Mesenchymal stem cell (in vitro differentiated cells and primary cell): ENCODE measurements at regions not wholly inside any gene's neighbourhood (a gene's known extent, or its start where the extent isn't known, plus 50 kb on each side); places are given as distances from the start of the nearest gene placed in this dataset.

Experiments used
- DNase-seq: peaks from one replicate; pipeline ENCODE4 v3.0.0-alpha.2; 2013
- H2AFZ ChIP-seq: one replicate; pipeline ENCODE4 v1.6.1; 2013; ENCODE audit warnings: low read depth, mild to moderate bottlenecking, control low read depth, inconsistent platforms, low read length, moderate library complexity
- H2AK5ac ChIP-seq: 2 replicates; pipeline ENCODE4 v1.6.1; 2013; ENCODE audit warnings: low read length, moderate library complexity, mild to moderate bottlenecking, inconsistent platforms; ENCODE audit not compliant: severe bottlenecking
- H2BK120ac ChIP-seq: one replicate; pipeline ENCODE4 v1.6.1; 2013; ENCODE audit warnings: low read depth, mild to moderate bottlenecking, inconsistent platforms, low read length, moderate library complexity
- H2BK12ac ChIP-seq, 2 experiments: one replicate each; pipeline ENCODE4 v1.6.1; 2013; ENCODE audit warnings: inconsistent platforms in 2 of 2, low read length in 2 of 2, mild to moderate bottlenecking in 2 of 2, moderate library complexity in 2 of 2, control low read depth in 1 of 2
- H2BK15ac ChIP-seq: one replicate; pipeline ENCODE4 v1.6.1; 2013; ENCODE audit warnings: mild to moderate bottlenecking, low read depth, inconsistent platforms; ENCODE audit not compliant: poor library complexity, severe bottlenecking
- H2BK5ac ChIP-seq: 2 replicates; pipeline ENCODE4 v1.6.1; 2013; ENCODE audit warnings: low read depth, mild to moderate bottlenecking, low read length, control low read depth, inconsistent platforms; ENCODE audit not compliant: poor library complexity, severe bottlenecking
- H3K14ac ChIP-seq, 2 experiments: one replicate each; pipeline ENCODE4 v1.6.1; 2013; ENCODE audit warnings: inconsistent platforms in 2 of 2, low read length in 2 of 2, control low read depth in 1 of 2, mild to moderate bottlenecking in 1 of 2, moderate library complexity in 1 of 2
- H3K18ac ChIP-seq, 2 experiments: one replicate each; pipeline ENCODE4 v1.6.1; 2013; ENCODE audit warnings: inconsistent platforms in 2 of 2, low read length in 2 of 2, control low read depth in 1 of 2, low read depth in 1 of 2, mild to moderate bottlenecking in 1 of 2
- H3K23ac ChIP-seq, 2 experiments: one replicate each; pipeline ENCODE4 v1.6.1; 2013; ENCODE audit warnings: inconsistent platforms in 2 of 2, low read length in 2 of 2, mild to moderate bottlenecking in 2 of 2, moderate library complexity in 2 of 2, control low read depth in 1 of 2
- H3K27ac ChIP-seq: 2 replicates; pipeline ENCODE4 v1.5.1; 2013; ENCODE audit warnings: mild to moderate bottlenecking, moderate library complexity, low read length, control low read depth, inconsistent platforms; ENCODE audit not compliant: poor library complexity, severe bottlenecking
- H3K27me3 ChIP-seq, 2 experiments: 2 replicates each; pipeline versions ENCODE4 v1.6.1 to v1.7.0; 2013; ENCODE audit warnings: low read length in 2 of 2, mild to moderate bottlenecking in 2 of 2, moderate library complexity in 2 of 2, control low read depth in 1 of 2, inconsistent platforms in 1 of 2; ENCODE audit not compliant: control insufficient read depth in 1 of 2, insufficient read depth in 1 of 2
- H3K36me3 ChIP-seq, 2 experiments: 2 replicates each; pipeline versions ENCODE4 v1.6.1 to v1.7.0; 2013; ENCODE audit warnings: low read length in 2 of 2, control low read depth in 1 of 2, inconsistent platforms in 1 of 2, low read depth in 1 of 2, mild to moderate bottlenecking in 1 of 2; ENCODE audit not compliant: insufficient read depth in 2 of 2, control insufficient read depth in 1 of 2
- H3K4ac ChIP-seq, 2 experiments: one replicate each; pipeline ENCODE4 v1.6.1; 2013; ENCODE audit warnings: inconsistent platforms in 2 of 2, low read length in 2 of 2, mild to moderate bottlenecking in 2 of 2, moderate library complexity in 2 of 2, control low read depth in 1 of 2, low read depth in 1 of 2
- H3K4me1 ChIP-seq: 2 replicates; pipeline ENCODE4 v1.6.1; 2013; ENCODE audit warnings: low read depth, low read length, control low read depth; ENCODE audit not compliant: control insufficient read depth, insufficient read depth
- H3K4me2 ChIP-seq: 2 replicates; pipeline ENCODE4 v1.6.1; 2013; ENCODE audit warnings: low read length, mild to moderate bottlenecking, inconsistent platforms; ENCODE audit not compliant: poor library complexity, severe bottlenecking
- H3K4me3 ChIP-seq, 2 experiments: 2 replicates each; pipeline versions ENCODE4 v1.5.1 to v1.7.0; 2013; ENCODE audit warnings: low read length in 2 of 2, mild to moderate bottlenecking in 2 of 2, control low read depth in 1 of 2, low read depth in 1 of 2; ENCODE audit not compliant: insufficient read depth in 1 of 2
- H3K79me1 ChIP-seq: replicated peaks from 2 replicates; pipeline ENCODE4 v1.6.1; 2013; ENCODE audit warnings: mild to moderate bottlenecking, control low read depth, low read length, inconsistent platforms; ENCODE audit not compliant: poor library complexity, severe bottlenecking
- H3K9ac ChIP-seq: 2 replicates; pipeline ENCODE4 v1.7.0; 2013; ENCODE audit warnings: mild to moderate bottlenecking, low read length, moderate library complexity
- H3K9me3 ChIP-seq: 2 replicates; pipeline ENCODE4 v1.7.0; 2013; ENCODE audit warnings: mild to moderate bottlenecking, low read length; ENCODE audit not compliant: control insufficient read depth
- H4K8ac ChIP-seq: one replicate; pipeline ENCODE4 v1.6.1; 2013; ENCODE audit warnings: inconsistent platforms, mild to moderate bottlenecking, low read length, moderate library complexity
- H4K91ac ChIP-seq: one replicate; pipeline ENCODE4 v1.6.1; 2013; ENCODE audit warnings: mild to moderate bottlenecking, low read length, inconsistent platforms
- WGBS: methylation state at CpG from one replicate; pipeline ENCODE4 v1.1.7; 2013; ENCODE audit warnings: mixed read lengths; 5-methylcytosine and 5-hydroxymethylcytosine counted together

GRCh38 chr10:9766762-9767161, 1250.9 kb upstream of the CELF2 start:
- H3K18ac ChIP-seq, result no peak overlapping the region
- no peak overlapping the region for H4K91ac ChIP-seq
- H3K4me3 ChIP-seq, result no peak overlapping the region
- H2BK120ac ChIP-seq, result no peak overlapping the region
- no peaks in the 10 kb centered on the region for H3K4me1 ChIP-seq
- no peak overlapping the region for H2AK5ac ChIP-seq
- no peaks in the 10 kb centered on the region for H3K79me1 ChIP-seq
- no peak overlapping the region for H3K14ac ChIP-seq
- no peaks in the 10 kb centered on the region for H3K36me3 ChIP-seq
- H2BK15ac ChIP-seq, result no peak overlapping the region
- H3K4ac ChIP-seq, result no peak overlapping the region
- H2BK5ac ChIP-seq, result no peak overlapping the region
- H3K27ac ChIP-seq, result no peak overlapping the region
- H3K9ac ChIP-seq, result no peak overlapping the region
- H3K9me3 ChIP-seq, result no peaks in the 10 kb centered on the region
- no peak overlapping the region for H4K8ac ChIP-seq
- H3K23ac ChIP-seq, result no peak overlapping the region
- H3K27me3 ChIP-seq, result no peaks in the 10 kb centered on the region
- H3K4me2 ChIP-seq, result no peak overlapping the region
- H2AFZ ChIP-seq, result no peak overlapping the region
- no peak overlapping the region for H2BK12ac ChIP-seq
- DNase-seq, result no peak

DNA sequence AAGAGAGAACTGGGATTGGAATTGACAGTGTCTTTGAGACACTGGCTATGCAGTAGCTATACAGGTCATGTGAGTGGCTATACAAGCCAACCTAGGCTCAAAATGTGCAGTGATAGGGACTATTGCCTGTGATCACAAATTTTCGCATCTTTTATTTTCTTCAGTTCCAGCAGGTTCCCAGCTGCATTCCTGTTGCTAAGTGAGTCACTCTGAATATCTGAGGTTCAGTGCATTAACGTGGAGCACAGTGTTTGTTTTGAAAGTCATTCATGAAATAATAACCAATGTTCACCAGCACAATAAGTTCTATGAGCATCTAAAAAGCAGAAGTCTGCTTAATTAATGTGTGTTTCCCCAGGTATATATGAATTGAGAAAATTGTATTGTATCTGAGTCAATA, 1236.0 kb upstream of the CELF2 start:
- Histone ChIP-seq H3K79me1 (no peaks in the 10 kb centered on the region), H2BK12ac (no peak overlapping the region), H3K18ac (no peak overlapping the region), H3K4me1 (no peaks in the 10 kb centered on the region), H3K4me3 (no peak overlapping the region), H3K4me2 (no peak overlapping the region), H3K4ac (no peak overlapping the region), H3K27ac (no peak overlapping the region), H2AK5ac (no peak overlapping the region), H2BK120ac (no peak overlapping the region), H4K91ac (no peak overlapping the region), H4K8ac (no peak overlapping the region), H3K27me3 (no peaks in the 10 kb centered on the region), H3K9ac (no peak overlapping the region), H2AFZ (no peak overlapping the region), H3K36me3 (no peaks in the 10 kb centered on the region), H3K23ac (no peak overlapping the region), H3K9me3 (no peaks in the 10 kb centered on the region), H2BK5ac (no peak overlapping the region), H2BK15ac (no peak overlapping the region), H3K14ac (no peak overlapping the region)
- WGBS, result 60% methylated on average over 2 of the region's 2 CpGs
- no peak for DNase-seq

DNA sequence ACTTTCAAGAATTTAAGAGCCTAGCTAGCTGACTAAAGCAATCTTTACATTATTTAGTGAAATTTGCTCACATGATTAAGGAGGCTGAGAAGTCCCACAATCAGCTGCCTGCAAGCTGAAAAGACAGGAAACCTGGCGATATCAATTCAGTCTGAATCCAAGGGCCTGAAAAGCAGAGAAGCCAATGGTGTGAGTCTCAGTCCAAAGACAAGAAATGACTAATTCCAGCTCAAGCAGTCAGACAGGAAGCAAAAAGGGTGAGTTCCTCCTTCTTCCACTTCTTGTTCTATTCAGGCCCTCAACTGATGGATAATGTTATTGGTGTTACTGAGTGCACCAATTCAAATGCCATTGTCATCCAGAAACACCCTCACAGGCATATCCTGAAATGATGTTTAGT, 1231.6 kb upstream of the CELF2 start:
- 71% methylated on average over 1 of the region's 1 CpG for WGBS
- no peak overlapping the region for H4K91ac ChIP-seq
- peak; percentile 10 for DNase-seq
- no peak overlapping the region for H3K14ac ChIP-seq
- no peaks in the 10 kb centered on the region for H3K9me3 ChIP-seq
- no peak overlapping the region for H2BK12ac ChIP-seq
- H3K36me3 ChIP-seq, result no peaks in the 10 kb centered on the region
- no peak overlapping the region for H3K18ac ChIP-seq
- H3K23ac ChIP-seq, result no peak overlapping the region
- no peak overlapping the region for H3K4me2 ChIP-seq
- H2BK5ac ChIP-seq, result no peak overlapping the region
- no peak overlapping the region for H2BK15ac ChIP-seq
- H2AK5ac ChIP-seq, result no peak overlapping the region
- no peak overlapping the region for H3K9ac ChIP-seq
- no peak overlapping the region for H3K4me3 ChIP-seq
- H3K4ac ChIP-seq, result no peak overlapping the region
- H3K27ac ChIP-seq, result no peak overlapping the region
- no peak overlapping the region for H2AFZ ChIP-seq
- no peaks in the 10 kb centered on the region for H3K4me1 ChIP-seq
- H3K27me3 ChIP-seq, result no peaks in the 10 kb centered on the region
- no peaks in the 10 kb centered on the region for H3K79me1 ChIP-seq
- H4K8ac ChIP-seq, result no peak overlapping the region
- no peak overlapping the region for H2BK120ac ChIP-seq

- Histone ChIP-seq H3K9ac (no peak overlapping the region), H3K27ac (no peak overlapping the region), H3K4ac (no peak overlapping the region), H4K91ac (no peak overlapping the region), H4K8ac (no peak overlapping the region), H3K27me3 (no peaks in the 10 kb centered on the region), H3K79me1 (no peaks in the 10 kb centered on the region), H2BK5ac (no peak overlapping the region), H2BK15ac (no peak overlapping the region), H3K4me2 (no peak overlapping the region), H2BK120ac (no peak overlapping the region), H3K4me1 (no peaks in the 10 kb centered on the region), H2BK12ac (no peak overlapping the region), H3K23ac (no peak overlapping the region), H3K14ac (no peak overlapping the region), H3K18ac (no peak overlapping the region), H2AFZ (no peak overlapping the region), H3K9me3 (no peaks in the 10 kb centered on the region), H3K36me3 (no peaks in the 10 kb centered on the region), H2AK5ac (no peak overlapping the region), H3K4me3 (no peak overlapping the region)
- 37% methylated on average over 1 of the region's 3 CpGs for WGBS
- DNase-seq, result peak; percentile 13
These were observed 1231.1 kb upstream of the CELF2 start for GRCh38 chr10:9786576-9786975.
